CD14-positive monocyte (primary cell): ENCODE measurements at regions not wholly inside any gene's neighbourhood (a gene's known extent, or its start where the extent isn't known, plus 50 kb on each side); places are given as distances from the start of the nearest gene placed in this dataset.
"Not testable (repeated sequence)": the region's sequence is repeated elsewhere in the genome, so short reads cannot be mapped to it uniquely, and the experiment has no call there.

Experiments
- DNase-seq, 3 donors: peaks; one replicate each; pipeline ENCODE4 v3.0.0-alpha.2; 2011 to 2022
- H2AFZ ChIP-seq: 2 replicates; pipeline ENCODE4 v1.6.0; 2012; ENCODE audit warnings: mild to moderate bottlenecking, low read depth, low read length, inconsistent platforms; ENCODE audit not compliant: insufficient read depth, poor library complexity, severe bottlenecking
- H3K27ac ChIP-seq, 2 donors: 1 replicate in 1 of 2; 2 replicates in 1 of 2; pipeline ENCODE4 v1.5.1; 2012 to 2013; ENCODE audit warnings: low read length in 2 of 2, control low read depth in 1 of 2, inconsistent platforms in 1 of 2, low read depth in 1 of 2, mild to moderate bottlenecking in 1 of 2
- H3K27me3 ChIP-seq, 2 donors: one replicate each; pipeline versions ENCODE4 v1.6.0 to v1.6.1; 2011 to 2013; ENCODE audit warnings: low read length in 2 of 2; ENCODE audit not compliant: control insufficient read depth in 2 of 2, insufficient read depth in 2 of 2
- H3K36me3 ChIP-seq, 2 donors: replicated peaks in 1 of 2; 1 replicate in 1 of 2; 2 replicates in 1 of 2; pipeline versions ENCODE4 v1.5.1 to v1.6.1; 2012 to 2013; ENCODE audit warnings: low read length in 2 of 2, control low read depth in 1 of 2, inconsistent platforms in 1 of 2, mild to moderate bottlenecking in 1 of 2; ENCODE audit not compliant: insufficient read depth in 2 of 2, control insufficient read depth in 1 of 2
- H3K4me1 ChIP-seq, 2 donors: 1 replicate in 1 of 2; 2 replicates in 1 of 2; pipeline versions ENCODE4 v1.5.1 to v1.6.1; 2012 to 2013; ENCODE audit warnings: low read length in 2 of 2, control low read depth in 1 of 2, inconsistent platforms in 1 of 2, mild to moderate bottlenecking in 1 of 2, moderate library complexity in 1 of 2; ENCODE audit not compliant: insufficient read depth in 2 of 2, control insufficient read depth in 1 of 2
- H3K4me2 ChIP-seq: replicated peaks from 2 replicates; pipeline ENCODE3; 2012; ENCODE audit warnings: low read length, moderate library complexity, mild to moderate bottlenecking; ENCODE audit not compliant: poor library complexity, severe bottlenecking; ENCODE audit errors: extremely low read depth
- H3K4me3 ChIP-seq, 3 experiments: fragments of 200-600 bp in 1 of 3; sonication (generic) in 1 of 3; replicated peaks in 1 of 3; 1 replicate in 2 of 3; 2 replicates in 1 of 3; pipeline ENCODE4 v1.5.1; 2011 to 2013; ENCODE audit warnings: low read length in 3 of 3, mild to moderate bottlenecking in 3 of 3, control low read depth in 2 of 3, low read depth in 2 of 3, inconsistent platforms in 1 of 3, moderate library complexity in 1 of 3
- H3K79me2 ChIP-seq: 2 replicates; pipeline ENCODE4 v1.6.0; 2012; ENCODE audit warnings: mild to moderate bottlenecking, control low read depth, inconsistent platforms, low read length, moderate library complexity; ENCODE audit not compliant: insufficient read depth
- H3K9ac ChIP-seq: 2 replicates; pipeline ENCODE4 v1.6.0; 2017; ENCODE audit warnings: low read length, mild to moderate bottlenecking; ENCODE audit not compliant: insufficient read depth, poor library complexity, severe bottlenecking
- H3K9me3 ChIP-seq, 2 donors: replicated peaks in 1 of 2; 1 replicate in 1 of 2; 2 replicates in 1 of 2; pipeline versions ENCODE4 v1.5.1 to v1.6.1; 2012 to 2013; ENCODE audit warnings: low read length in 2 of 2, control low read depth in 1 of 2; ENCODE audit not compliant: control insufficient read depth in 1 of 2, insufficient read depth in 1 of 2
- H4K20me1 ChIP-seq: 2 replicates; pipeline ENCODE4 v1.6.0; 2012; ENCODE audit warnings: mild to moderate bottlenecking, low read length, control low read depth, moderate library complexity; ENCODE audit not compliant: insufficient read depth
- H3K27ac Mint-ChIP-seq, 7 donors: one replicate each; pipeline ENCODE4 v1.8.0; 2020; ENCODE audit warnings: mild to moderate bottlenecking in 7 of 7, mixed read lengths in 7 of 7, moderate library complexity in 6 of 7, inconsistent platforms in 2 of 7
- H3K27me3 Mint-ChIP-seq, 3 donors: one replicate each; pipeline ENCODE4 v1.8.0; 2021 to 2022; ENCODE audit warnings: low read depth in 3 of 3, mild to moderate bottlenecking in 3 of 3, mixed read lengths in 3 of 3, moderate library complexity in 3 of 3, inconsistent platforms in 1 of 3
- H3K36me3 Mint-ChIP-seq, 2 donors: one replicate each; pipeline ENCODE4 v1.8.0; 2020; ENCODE audit warnings: mixed read lengths in 2 of 2, inconsistent platforms in 1 of 2, mild to moderate bottlenecking in 1 of 2
- H3K4me1 Mint-ChIP-seq: one replicate; pipeline ENCODE4 v1.8.0; 2020; ENCODE audit warnings: mild to moderate bottlenecking, mixed read lengths
- H3K4me3 Mint-ChIP-seq, 2 donors: one replicate each; pipeline ENCODE4 v1.8.0; 2020; ENCODE audit warnings: mild to moderate bottlenecking in 2 of 2, mixed read lengths in 2 of 2, moderate library complexity in 1 of 2
- H3K9me3 Mint-ChIP-seq, 7 donors: one replicate each; pipeline ENCODE4 v1.8.0; 2020 to 2022; ENCODE audit warnings: mixed read lengths in 7 of 7, mild to moderate bottlenecking in 6 of 7, moderate library complexity in 6 of 7, inconsistent platforms in 2 of 7
- CTCF ChIP-seq: fragments of 200-600 bp; IDR thresholded peaks from one replicate; pipeline ENCODE4 v1.8.0; 2022; ENCODE audit warnings: antibody characterized with exemption, mild to moderate bottlenecking
- WGBS: methylation state at CpG from one replicate; pipeline ENCODE4 v1.1.5; 2013; ENCODE audit warnings: missing lambda C conversion rate; ENCODE audit not compliant: insufficient coverage; 5-methylcytosine and 5-hydroxymethylcytosine counted together
- intact Hi-C, 2 donors: fragments of 100-400 bp; cut with micrococcal nuclease; formaldehyde crosslinking; loops; one replicate each; pipeline versions ENCODE4 v1.15.0 to v1.15.1; 2023

- Histone ChIP-seq H3K36me3 (no peaks in the 10 kb centered on the region), H3K27me3 (peaks cover 0 to 6% of the 10 kb centered on the region in 2 donors), H3K4me2 (no peak overlapping the region), H3K9me3 (no peaks in the 10 kb centered on the region), H4K20me1 (no peaks in the 10 kb centered on the region), H3K27ac (no peak overlapping the region), H3K79me2 (no peaks in the 10 kb centered on the region), H2AFZ (no peak overlapping the region), H3K4me3 (no peak overlapping the region), H3K4me1 (no peaks in the 10 kb centered on the region), H3K9ac (no peak overlapping the region)
- TF ChIP-seq CTCF: no peak
- H3K36me3 Mint-ChIP-seq: no peaks in the 10 kb centered on the region
- 43% methylated on average over 6 of the region's 8 CpGs for WGBS
- H3K4me1 Mint-ChIP-seq: no peaks in the 10 kb centered on the region
- H3K27ac Mint-ChIP-seq: no peak overlapping the region
- peaks cover 0 to 3% (median 2%) of the 10 kb centered on the region in 7 donors for H3K9me3 Mint-ChIP-seq
- DNase-seq: no peak
- intact Hi-C loops: no loop called here
- H3K27me3 Mint-ChIP-seq: peaks cover 16 to 34% (median 27%) of the 10 kb centered on the region in 3 donors
- H3K4me3 Mint-ChIP-seq: no peak overlapping the region
Observed at GRCh38 chr20:56752274-56752673, 123.2 kb downstream of the TFAP2C start.

DNA sequence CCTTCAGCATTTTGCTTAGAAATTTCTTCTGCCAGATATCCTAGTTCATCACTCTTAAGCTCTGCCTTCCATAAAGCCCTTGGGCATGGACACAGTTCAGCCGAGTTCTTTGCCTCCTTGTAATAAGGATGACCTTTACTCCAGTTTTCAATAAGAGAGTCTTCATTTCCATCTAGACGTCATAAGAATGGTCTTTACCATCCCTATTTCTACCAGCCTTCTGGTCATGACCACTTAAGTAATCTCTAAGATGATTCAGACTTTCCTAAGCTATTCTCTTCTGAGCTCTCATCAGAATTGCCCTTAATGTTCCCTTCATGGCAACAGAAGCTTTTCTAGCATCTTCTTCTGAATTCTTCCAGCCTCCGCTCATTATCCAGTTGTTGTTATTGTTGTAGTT lies 126.1 kb downstream of the TFAP2C start:
- Histone ChIP-seq H3K79me2 (no peaks in the 10 kb centered on the region), H3K4me1 (no peaks in the 10 kb centered on the region), H3K4me2 (no peak overlapping the region), H3K27me3 (peaks cover 0 to 2% of the 10 kb centered on the region in 2 donors), H3K9ac (no peak overlapping the region), H3K9me3 (no peaks in the 10 kb centered on the region), H4K20me1 (no peaks in the 10 kb centered on the region), H2AFZ (no peak overlapping the region), H3K36me3 (no peaks in the 10 kb centered on the region), H3K4me3 (no peak overlapping the region), H3K27ac (no peak overlapping the region)
- WGBS: 80% methylated on average over 2 of the region's 3 CpGs
- TF ChIP-seq CTCF: no peak
- no peak for DNase-seq
- no peaks in the 10 kb centered on the region for H3K36me3 Mint-ChIP-seq
- no peak overlapping the region for H3K4me3 Mint-ChIP-seq
- no peak overlapping the region for H3K27ac Mint-ChIP-seq
- peaks cover 0 to 5% (median 3%) of the 10 kb centered on the region in 7 donors for H3K9me3 Mint-ChIP-seq
- H3K4me1 Mint-ChIP-seq: no peaks in the 10 kb centered on the region
- intact Hi-C loops: no loop called here
- peaks cover 9 to 23% (median 14%) of the 10 kb centered on the region in 3 donors for H3K27me3 Mint-ChIP-seq

GRCh38 chr20:56756658-56757057 lies 127.6 kb downstream of the TFAP2C start:
- H3K4me2 ChIP-seq, H2AFZ ChIP-seq, H3K9me3 ChIP-seq, H3K36me3 Mint-ChIP-seq, H3K79me2 ChIP-seq, H3K9me3 Mint-ChIP-seq, H3K4me3 Mint-ChIP-seq, H3K4me1 ChIP-seq, H3K4me3 ChIP-seq, H4K20me1 ChIP-seq, H3K4me1 Mint-ChIP-seq, H3K27me3 ChIP-seq, H3K9ac ChIP-seq, H3K36me3 ChIP-seq, DNase-seq, H3K27ac Mint-ChIP-seq, intact Hi-C loops, H3K27ac ChIP-seq: not testable (repeated sequence)
- WGBS: no CpG with 5 or more reads among the region's 5 CpGs
- H3K27me3 Mint-ChIP-seq: peaks cover 2 to 13% (median 8%) of the 10 kb centered on the region in 3 donors
